ENCODE measurements at regions not wholly inside any gene's neighbourhood (a gene's known extent, or its start where the extent isn't known, plus 50 kb on each side); places are given as distances from the start of the nearest gene placed in this dataset.

GRCh38 chr17:77312786-77313599, 172.2 kb downstream of the SEC14L1 start (continued):
- TF ChIP-seq RERE (CRISPR knock-in tag; IDR thresholded peaks at IDR 0.05; ENCODE audit: low read depth) (no peak), ZNF572 (CRISPR knock-in tag; IDR thresholded peaks at IDR 0.05) (no peak), BHLHE40 (IDR thresholded peaks at IDR 0.05; ENCODE audit: low read length) (no peak), TOE1 (CRISPR knock-in tag; IDR thresholded peaks at IDR 0.05) (no peak)

- no TSS peak for BruUV-seq (replicated peaks)
- no peaks in the 10 kb centered on the region for H3K9me3 ChIP-seq (ENCODE audit: low read length)
- H3K4me1 ChIP-seq (ENCODE audit: insufficient read depth, low read length): peaks cover 55% of the 10 kb centered on the region
- no peak for ATAC-seq
- intact Hi-C loops (cut with micrococcal nuclease; ENCODE audit: unreplicated experiment): no loop called here
- peaks cover 63% of the 10 kb centered on the region; the same call in 1 of the 2 replicates for H4K20me1 ChIP-seq (ENCODE audit: insufficient read depth, low read length)
- no peak for FAIRE-seq
- H3K27ac ChIP-seq (ENCODE audit: extremely low read length, insufficient read depth, low read length): peak overlapping the region; percentile 50
- peaks cover 78% of the 10 kb centered on the region for H3K79me2 ChIP-seq (ENCODE audit: insufficient read depth, low read length)
- in situ Hi-C loops (cut with HindIII; ENCODE audit: extremely low pct_ligation_motif_present, low pct_unique_long_range_greater_than_20kb): no loop called here
- no peak overlapping the region for H2AFZ ChIP-seq (ENCODE audit: low read length)
- WGBS (ENCODE audit: low lambda C conversion rate): 95% methylated on average over 7 of the region's 7 CpGs
- H3K36me3 ChIP-seq (replicated peaks in 1 of 2; ENCODE audit: control insufficient read depth in 1 of 2, insufficient read depth in 2 of 2, low read length in 2 of 2): peaks cover 37 to 74% of the 10 kb centered on the region in 2 experiments
- DNase-seq (ENCODE audit: low spot score): no peak
- H3K4me3 ChIP-seq (replicated peaks in 1 of 3; ENCODE audit: insufficient read depth in 1 of 3, low read depth in 2 of 3, low read length in 3 of 3): no peak overlapping the region
- H3K4me2 ChIP-seq (ENCODE audit: low read depth, low read length): no peak overlapping the region; the same call in 1 of the 2 replicates
- TF ChIP-seq NFE2L2 (IDR thresholded peaks at IDR 0.05; ENCODE audit: low read length): 0 out of 2 replicates have a peak, but pooled peaks have one; percentile 31
- no peak for TF ChIP-seq RXRA (CRISPR knock-in tag; IDR thresholded peaks at IDR 0.05)
- no peaks in the 10 kb centered on the region for H3K27me3 ChIP-seq (ENCODE audit: control insufficient read depth in 1 of 2, insufficient read depth in 2 of 2, low read length in 2 of 2)
- POLR2A ChIA-PET: interaction anchor here (0.8 to 2.5 kb wide), 8 partner anchors 9 to 137 kb away, joined by 3 to 27 read pairs (median 5); no protein-coding TSS in a partner anchor
- CTCF ChIA-PET (ENCODE audit: low intra/inter-chr PET ratio, low total read pairs): no interaction called here
- H3K9ac ChIP-seq (ENCODE audit: insufficient read depth, low read depth, low read length): no peak overlapping the region
These were observed 173.1 kb downstream of the SEC14L1 start for GRCh38 chr17:77313831-77314230.

Data from HepG2 (cell line).